ENCODE measurements at regions not wholly inside any gene's neighbourhood (a gene's known extent, or its start where the extent isn't known, plus 50 kb on each side); places are given as distances from the start of the nearest gene placed in this dataset.

- Histone ChIP-seq H3K27ac (ENCODE audit: low read length) (no peak overlapping the region), H2AFZ (ENCODE audit: low read depth, low read length) (no peak overlapping the region), H3K9ac (ENCODE audit: low read depth, low read length) (no peak overlapping the region), H3K4me1 (ENCODE audit: insufficient read depth, low read length) (no peaks in the 10 kb centered on the region), H3K9me3 (ENCODE audit: insufficient read depth, low read length, severe bottlenecking) (no peaks in the 10 kb centered on the region), H3K4me2 (ENCODE audit: insufficient read depth, low read length) (no peak overlapping the region), H4K20me1 (ENCODE audit: insufficient read depth, low read length) (no peaks in the 10 kb centered on the region), H3K79me2 (ENCODE audit: insufficient read depth, low read length) (no peaks in the 10 kb centered on the region), H3K27me3 (ENCODE audit: insufficient read depth, low read length, poor library complexity) (no peaks in the 10 kb centered on the region), H3K4me3 (ENCODE audit: low read depth in 1 of 2, low read length in 2 of 2) (no peak overlapping the region), H3K36me3 (ENCODE audit: insufficient read depth, low read length) (no peaks in the 10 kb centered on the region)
- ATAC-seq (ENCODE audit: insufficient read depth, low read depth) (no peak), DNase-seq (no peak)
- no peak for TF ChIP-seq CTCF (IDR thresholded peaks at IDR 0.05; ENCODE audit: borderline replicate concordance, extremely low read depth, low read length, poor library complexity, severe bottlenecking)
- TF ChIP-seq EZH2 (IDR thresholded peaks at IDR 0.05; ENCODE audit: borderline replicate concordance, low read depth, low read length, severe bottlenecking): no peak
These were observed 241.4 kb upstream of the IL12B start for GRCh38 chr5:159571501-159572244.

- H3K36me3 ChIP-seq (ENCODE audit: insufficient read depth, low read length): no peaks in the 10 kb centered on the region
- ATAC-seq (ENCODE audit: insufficient read depth, low read depth) (no peak), DNase-seq (no peak)
- no peaks in the 10 kb centered on the region for H3K79me2 ChIP-seq (ENCODE audit: insufficient read depth, low read length)
- no peak overlapping the region for H3K4me3 ChIP-seq (ENCODE audit: low read depth in 1 of 2, low read length in 2 of 2)
- no peak overlapping the region for H2AFZ ChIP-seq (ENCODE audit: low read depth, low read length)
- H3K9ac ChIP-seq (ENCODE audit: low read depth, low read length): no peak overlapping the region
- H4K20me1 ChIP-seq (ENCODE audit: insufficient read depth, low read length): no peaks in the 10 kb centered on the region
- no peak overlapping the region for H3K27ac ChIP-seq (ENCODE audit: low read length)
- no peaks in the 10 kb centered on the region for H3K9me3 ChIP-seq (ENCODE audit: insufficient read depth, low read length, severe bottlenecking)
- H3K27me3 ChIP-seq (ENCODE audit: insufficient read depth, low read length, poor library complexity): no peaks in the 10 kb centered on the region
- H3K4me2 ChIP-seq (ENCODE audit: insufficient read depth, low read length): no peak overlapping the region
- no peak for TF ChIP-seq CTCF (IDR thresholded peaks at IDR 0.05; ENCODE audit: borderline replicate concordance, extremely low read depth, low read length, poor library complexity, severe bottlenecking)
- TF ChIP-seq EZH2 (IDR thresholded peaks at IDR 0.05; ENCODE audit: borderline replicate concordance, low read depth, low read length, severe bottlenecking): no peak
- H3K4me1 ChIP-seq (ENCODE audit: insufficient read depth, low read length): no peaks in the 10 kb centered on the region
These were observed 246.6 kb upstream of the IL12B start for GRCh38 chr5:159576902-159577301.

GRCh38 chr5:159581502-159582249 lies 251.4 kb upstream of the IL12B start:
- H4K20me1 ChIP-seq (ENCODE audit: insufficient read depth, low read length): no peaks in the 10 kb centered on the region
- H3K79me2 ChIP-seq (ENCODE audit: insufficient read depth, low read length): no peaks in the 10 kb centered on the region
- no peak overlapping the region for H3K27ac ChIP-seq (ENCODE audit: low read length)
- no peak overlapping the region for H3K4me2 ChIP-seq (ENCODE audit: insufficient read depth, low read length)
- DNase-seq: no peak
- no peak for ATAC-seq (ENCODE audit: insufficient read depth, low read depth)
- no peak overlapping the region for H2AFZ ChIP-seq (ENCODE audit: low read depth, low read length)
- TF ChIP-seq CTCF (IDR thresholded peaks at IDR 0.05; ENCODE audit: borderline replicate concordance, extremely low read depth, low read length, poor library complexity, severe bottlenecking) (no peak), EZH2 (IDR thresholded peaks at IDR 0.05; ENCODE audit: borderline replicate concordance, low read depth, low read length, severe bottlenecking) (no peak)
- H3K9me3 ChIP-seq (ENCODE audit: insufficient read depth, low read length, severe bottlenecking): no peaks in the 10 kb centered on the region
- H3K4me1 ChIP-seq (ENCODE audit: insufficient read depth, low read length): no peaks in the 10 kb centered on the region
- no peaks in the 10 kb centered on the region for H3K27me3 ChIP-seq (ENCODE audit: insufficient read depth, low read length, poor library complexity)
- no peak overlapping the region for H3K4me3 ChIP-seq (ENCODE audit: low read depth in 1 of 2, low read length in 2 of 2)
- H3K9ac ChIP-seq (ENCODE audit: low read depth, low read length): no peak overlapping the region
- no peaks in the 10 kb centered on the region for H3K36me3 ChIP-seq (ENCODE audit: insufficient read depth, low read length)
